IMR-90 (cell line): ENCODE measurements at regions not wholly inside any gene's neighbourhood (a gene's known extent, or its start where the extent isn't known, plus 50 kb on each side); places are given as distances from the start of the nearest gene placed in this dataset.

ENCODE experiments used
- ATAC-seq: fragments of 200-7000 bp; cut with Tn5 transposase; 2 replicates; pipeline ENCODE4 v1.9.1; 2020; ENCODE audit warnings: low read depth, mild to moderate bottlenecking, moderate library complexity
- BruUV-seq: library from RNA; stranded (reverse); fragments of 400-500 nt; replicated peaks from 2 replicates; lab custom pipeline; 2021; lab: Mats Ljungman, UMichigan
- CTCF ChIA-PET: fragments of 300-600 bp; formaldehyde crosslinking; extraction: SDS; loops from one replicate; lab custom pipeline; 2021; ENCODE audit warnings: antibody characterized with exemption; lab: Yijun Ruan, JAX
- POLR2A ChIA-PET: fragments of 300-600 bp; sonication (Branson Sonifier 250); formaldehyde crosslinking; loops from one replicate; lab custom pipeline; 2022; ENCODE audit warnings: antibody characterized with exemption; ENCODE audit not compliant: unreplicated experiment; lab: Charles Lee
- DNase-seq: peaks from one replicate; pipeline ENCODE4 v3.0.0; 2013
- H2AFZ ChIP-seq: replicated peaks from 2 replicates; pipeline ENCODE3; 2013; ENCODE audit warnings: low read length, mild to moderate bottlenecking; ENCODE audit not compliant: poor library complexity
- H2AK5ac ChIP-seq: 2 replicates; pipeline ENCODE4 v1.6.1; 2013; ENCODE audit warnings: low read depth, low read length, inconsistent platforms
- H2AK9ac ChIP-seq: replicated peaks from 2 replicates; pipeline ENCODE3; 2013; ENCODE audit warnings: mild to moderate bottlenecking, low read depth, low read length, moderate library complexity; ENCODE audit not compliant: poor library complexity
- H2BK120ac ChIP-seq: 2 replicates; pipeline ENCODE4 v1.6.1; 2013; ENCODE audit warnings: low read depth, low read length, inconsistent platforms
- H2BK15ac ChIP-seq: 3 replicates; pipeline ENCODE4 v1.6.1; 2013; ENCODE audit warnings: low read depth, low read length, inconsistent platforms
- H2BK20ac ChIP-seq: 2 replicates; pipeline ENCODE4 v1.6.1; 2013; ENCODE audit warnings: low read depth, mild to moderate bottlenecking, inconsistent platforms, low read length, moderate library complexity
- H2BK5ac ChIP-seq: 2 replicates; pipeline ENCODE4 v1.6.1; 2013; ENCODE audit warnings: mild to moderate bottlenecking, low read depth, low read length, inconsistent platforms; ENCODE audit not compliant: poor library complexity, severe bottlenecking
- H3K14ac ChIP-seq: replicated peaks from 2 replicates; pipeline ENCODE4 v1.6.1; 2013; ENCODE audit warnings: low read depth, low read length, inconsistent platforms
- H3K18ac ChIP-seq: 2 replicates; pipeline ENCODE4 v1.6.1; 2013; ENCODE audit warnings: low read depth, low read length, control low read depth
- H3K23ac ChIP-seq: 2 replicates; pipeline ENCODE4 v1.6.1; 2013; ENCODE audit warnings: low read depth, low read length, inconsistent platforms
- H3K27ac ChIP-seq: 2 replicates; pipeline ENCODE4 v1.5.1; 2013; ENCODE audit warnings: mild to moderate bottlenecking, control low read depth, low read length; ENCODE audit not compliant: insufficient read depth
- H3K27me3 ChIP-seq: 2 replicates; pipeline ENCODE4 v1.6.1; 2013; ENCODE audit warnings: low read length; ENCODE audit not compliant: control insufficient read depth, insufficient read depth
- H3K36me3 ChIP-seq: 2 replicates; pipeline ENCODE4 v1.6.1; 2013; ENCODE audit warnings: low read length, mixed read lengths; ENCODE audit not compliant: control insufficient read depth, insufficient read depth
- H3K4ac ChIP-seq: 2 replicates; pipeline ENCODE4 v1.6.1; 2013; ENCODE audit warnings: low read depth, low read length, inconsistent platforms
- H3K4me1 ChIP-seq: 2 replicates; pipeline ENCODE4 v1.6.1; 2013; ENCODE audit warnings: low read length, mixed read lengths; ENCODE audit not compliant: control insufficient read depth, insufficient read depth
- H3K4me2 ChIP-seq: 2 replicates; pipeline ENCODE4 v1.6.1; 2013; ENCODE audit warnings: low read depth, mild to moderate bottlenecking, control low read depth, low read length, moderate library complexity
- H3K4me3 ChIP-seq: 2 replicates; pipeline ENCODE4 v1.5.1; 2013; ENCODE audit warnings: low read depth, mild to moderate bottlenecking, control low read depth, low read length, moderate library complexity; ENCODE audit not compliant: insufficient read depth
- H3K56ac ChIP-seq: 2 replicates; pipeline ENCODE4 v1.6.1; 2013; ENCODE audit warnings: low read length, inconsistent platforms; ENCODE audit not compliant: insufficient read depth; ENCODE audit errors: extremely low read depth
- H3K79me1 ChIP-seq, 2 experiments: 2 replicates each; pipeline ENCODE4 v1.6.1; 2013; ENCODE audit warnings: low read length in 2 of 2, inconsistent platforms in 1 of 2, low read depth in 1 of 2
- H3K9ac ChIP-seq: 2 replicates; pipeline ENCODE4 v1.6.1; 2013; ENCODE audit warnings: low read depth, low read length, control low read depth
- H3K9me1 ChIP-seq: 2 replicates; pipeline ENCODE4 v1.6.1; 2013; ENCODE audit warnings: low read length, inconsistent platforms; ENCODE audit not compliant: insufficient read depth
- H3K9me3 ChIP-seq: 2 replicates; pipeline ENCODE4 v1.6.1; 2013; ENCODE audit warnings: low read length; ENCODE audit not compliant: control insufficient read depth, insufficient read depth
- H4K20me1 ChIP-seq: 2 replicates; pipeline ENCODE4 v1.6.1; 2013; ENCODE audit warnings: low read length, inconsistent platforms; ENCODE audit not compliant: insufficient read depth
- H4K5ac ChIP-seq: 2 replicates; pipeline ENCODE4 v1.6.1; 2013; ENCODE audit warnings: mild to moderate bottlenecking, low read depth, low read length, control low read depth
- H4K8ac ChIP-seq, 2 experiments: 2 replicates each; pipeline ENCODE4 v1.6.1; 2013; ENCODE audit warnings: low read depth in 2 of 2, low read length in 2 of 2, control low read depth in 1 of 2, inconsistent platforms in 1 of 2
- H4K91ac ChIP-seq: 2 replicates; pipeline ENCODE4 v1.6.1; 2013; ENCODE audit warnings: low read depth, low read length, inconsistent platforms; ENCODE audit not compliant: insufficient read depth
- POLR2A ChIP-seq: IDR thresholded peaks from 2 replicates; pipeline ENCODE4 v1.6.1; 2012; ENCODE audit warnings: mild to moderate bottlenecking, low read depth, low read length
- WGBS, 2 experiments: methylation state at CpG; one replicate each; pipeline versions ENCODE4 v1.1.5 to v1.1.7; 2013; ENCODE audit warnings: missing lambda C conversion rate in 2 of 2; ENCODE audit not compliant: insufficient read length in 1 of 2; ENCODE audit errors: extremely low coverage in 2 of 2; 5-methylcytosine and 5-hydroxymethylcytosine counted together
- dilution Hi-C: fragments of 300-500 bp; cut with HindIII; formaldehyde crosslinking; loops from one replicate; pipeline ENCODE4 v1.14.3; 2018; ENCODE audit warnings: low sequenced_read_pairs; ENCODE audit not compliant: unreplicated experiment
- in situ Hi-C: fragments of 300-500 bp; cut with MboI; formaldehyde crosslinking; loops from 3 replicates; pipeline ENCODE4 v1.14.3; 2019; ENCODE audit warnings: low sequenced_read_pairs, inconsistent platforms, mixed read lengths
- intact Hi-C: fragments of 100-400 bp; cut with micrococcal nuclease; formaldehyde crosslinking; loops from 2 replicates; pipeline ENCODE4 v1.10.0; 2022
- TF ChIP-seq, protein P1 (sequence below): fragments of 150-350 bp; IDR thresholded peaks from 2 replicates; pipeline ENCODE4 v1.6.1; 2017; ENCODE audit warnings: mild to moderate bottlenecking, antibody characterized with exemption, low read length, low read depth

DNA sequence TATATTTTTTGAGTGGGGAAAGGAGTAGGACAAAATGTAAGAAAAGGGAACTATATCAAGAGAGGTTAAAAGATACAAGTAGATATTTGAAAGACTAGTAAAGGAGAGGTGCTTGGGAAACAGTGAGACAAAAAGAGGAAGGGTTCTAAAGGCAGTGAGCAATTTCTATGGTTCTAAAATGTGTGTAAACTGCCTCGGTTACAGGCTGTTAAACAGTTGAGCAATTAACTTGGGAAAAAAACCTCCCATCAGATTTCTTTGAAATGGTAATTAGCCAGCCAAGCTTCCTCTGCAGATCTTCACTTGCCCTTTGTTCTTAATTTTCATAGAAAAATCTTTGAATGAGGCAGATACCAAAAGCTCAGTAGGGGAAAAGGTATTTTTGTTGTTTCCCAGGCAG lies 238.7 kb upstream of the KCNH7 start:
- no peak overlapping the region for H3K27ac ChIP-seq
- H3K36me3 ChIP-seq: no peaks in the 10 kb centered on the region
- TF ChIP-seq, protein P1, sequence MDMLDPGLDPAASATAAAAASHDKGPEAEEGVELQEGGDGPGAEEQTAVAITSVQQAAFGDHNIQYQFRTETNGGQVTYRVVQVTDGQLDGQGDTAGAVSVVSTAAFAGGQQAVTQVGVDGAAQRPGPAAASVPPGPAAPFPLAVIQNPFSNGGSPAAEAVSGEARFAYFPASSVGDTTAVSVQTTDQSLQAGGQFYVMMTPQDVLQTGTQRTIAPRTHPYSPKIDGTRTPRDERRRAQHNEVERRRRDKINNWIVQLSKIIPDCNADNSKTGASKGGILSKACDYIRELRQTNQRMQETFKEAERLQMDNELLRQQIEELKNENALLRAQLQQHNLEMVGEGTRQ: no peak
- TF ChIP-seq POLR2A: no peak
- no peak overlapping the region for H3K56ac ChIP-seq
- H3K4ac ChIP-seq: no peak overlapping the region
- no peaks in the 10 kb centered on the region for H3K9me1 ChIP-seq
- no peak overlapping the region for H3K14ac ChIP-seq
- CTCF ChIA-PET: no interaction called here
- no peak overlapping the region for H3K23ac ChIP-seq
- H3K27me3 ChIP-seq: no peaks in the 10 kb centered on the region
- no peak overlapping the region for H2AK5ac ChIP-seq
- no peak overlapping the region for H3K4me2 ChIP-seq
- H3K9ac ChIP-seq: no peak overlapping the region
- no peaks in the 10 kb centered on the region for H4K20me1 ChIP-seq
- H2BK20ac ChIP-seq: no peak overlapping the region
- no peak overlapping the region for H3K18ac ChIP-seq
- ATAC-seq (no peak), DNase-seq (no peak)
- in situ Hi-C loops: no loop called here
- H4K91ac ChIP-seq: no peak overlapping the region
- dilution Hi-C loops: no loop called here
- H2BK15ac ChIP-seq: no peak overlapping the region
- intact Hi-C loops: no loop called here
- POLR2A ChIA-PET: no interaction called here
- no peaks in the 10 kb centered on the region for H3K79me1 ChIP-seq
- H2AFZ ChIP-seq: no peak overlapping the region
- H2AK9ac ChIP-seq: no peak overlapping the region
- no peak overlapping the region for H2BK120ac ChIP-seq
- no peaks in the 10 kb centered on the region for H3K4me1 ChIP-seq
- WGBS, 2 experiments: no CpG with 5 or more reads among the region's 1 CpG
- no peak overlapping the region for H3K4me3 ChIP-seq
- H2BK5ac ChIP-seq: no peak overlapping the region
- H4K8ac ChIP-seq: no peak overlapping the region
- H3K9me3 ChIP-seq: peaks cover 10% of the 10 kb centered on the region
- no peak overlapping the region for H4K5ac ChIP-seq
- BruUV-seq: no TSS peak
